CD4-positive, CD25-positive, alpha-beta regulatory T cell (primary cell): ENCODE measurements at regions not wholly inside any gene's neighbourhood (a gene's known extent, or its start where the extent isn't known, plus 50 kb on each side); places are given as distances from the start of the nearest gene placed in this dataset.
"Not testable (repeated sequence)": the region's sequence is repeated elsewhere in the genome, so short reads cannot be mapped to it uniquely, and the experiment has no call there.

Source experiments
- ATAC-seq, 2 donors: fragments of 150-1000 bp; cut with Tn5 transposase; one replicate each; pipeline ENCODE4 v1.10.0; 2021; ENCODE audit warnings: low read depth in 2 of 2, moderate number of reproducible peaks in 2 of 2, moderate library complexity in 1 of 2
- DNase-seq, 3 donors: peaks; one replicate each; pipeline versions ENCODE4 v3.0.0 to v3.0.0-alpha.2; 2012 to 2022; ENCODE audit warnings: mixed read lengths in 1 of 3
- H3K27ac ChIP-seq: one replicate; pipeline ENCODE4 v1.7.0; 2013; ENCODE audit warnings: mild to moderate bottlenecking, low read length; ENCODE audit not compliant: insufficient read depth, poor library complexity, severe bottlenecking
- H3K27me3 ChIP-seq: one replicate; pipeline ENCODE4 v1.7.0; 2013; ENCODE audit warnings: low read length; ENCODE audit not compliant: control insufficient read depth, insufficient read depth
- H3K36me3 ChIP-seq: one replicate; pipeline ENCODE4 v1.7.0; 2013; ENCODE audit warnings: mild to moderate bottlenecking, low read length, moderate library complexity; ENCODE audit not compliant: control insufficient read depth, insufficient read depth
- H3K4me1 ChIP-seq: 2 replicates; pipeline ENCODE4 v1.7.0; 2013; ENCODE audit warnings: mild to moderate bottlenecking, low read length; ENCODE audit not compliant: insufficient read depth, control insufficient read depth, poor library complexity, severe bottlenecking
- H3K4me3 ChIP-seq: one replicate; pipeline ENCODE4 v1.7.0; 2013; ENCODE audit warnings: low read depth, mild to moderate bottlenecking, low read length, moderate library complexity
- H3K9me3 ChIP-seq, 2 experiments: 1 replicate in 1 of 2; 2 replicates in 1 of 2; pipeline ENCODE4 v1.7.0; 2013; ENCODE audit warnings: low read length in 2 of 2, mild to moderate bottlenecking in 1 of 2, moderate library complexity in 1 of 2; ENCODE audit not compliant: control insufficient read depth in 2 of 2
- H3K27ac Mint-ChIP-seq, 3 donors: one replicate each; pipeline ENCODE4 v1.8.0; 2020 to 2022; ENCODE audit warnings: mild to moderate bottlenecking in 3 of 3, mixed read lengths in 3 of 3, moderate library complexity in 2 of 3
- H3K27me3 Mint-ChIP-seq: one replicate; pipeline ENCODE4 v1.8.0; 2022; ENCODE audit warnings: mild to moderate bottlenecking, mixed read lengths
- H3K36me3 Mint-ChIP-seq: one replicate; pipeline ENCODE4 v1.8.0; 2020; ENCODE audit warnings: mixed read lengths
- H3K4me1 Mint-ChIP-seq, 4 donors: one replicate each; pipeline ENCODE4 v1.8.0; 2020 to 2022; ENCODE audit warnings: mixed read lengths in 4 of 4, mild to moderate bottlenecking in 1 of 4
- H3K4me3 Mint-ChIP-seq, 4 donors: one replicate each; pipeline ENCODE4 v1.8.0; 2020 to 2022; ENCODE audit warnings: mild to moderate bottlenecking in 4 of 4, mixed read lengths in 4 of 4, moderate library complexity in 3 of 4
- H3K9me3 Mint-ChIP-seq, 7 donors: one replicate each; pipeline ENCODE4 v1.8.0; 2020 to 2022; ENCODE audit warnings: mixed read lengths in 7 of 7, mild to moderate bottlenecking in 3 of 7, moderate library complexity in 2 of 7

DNA sequence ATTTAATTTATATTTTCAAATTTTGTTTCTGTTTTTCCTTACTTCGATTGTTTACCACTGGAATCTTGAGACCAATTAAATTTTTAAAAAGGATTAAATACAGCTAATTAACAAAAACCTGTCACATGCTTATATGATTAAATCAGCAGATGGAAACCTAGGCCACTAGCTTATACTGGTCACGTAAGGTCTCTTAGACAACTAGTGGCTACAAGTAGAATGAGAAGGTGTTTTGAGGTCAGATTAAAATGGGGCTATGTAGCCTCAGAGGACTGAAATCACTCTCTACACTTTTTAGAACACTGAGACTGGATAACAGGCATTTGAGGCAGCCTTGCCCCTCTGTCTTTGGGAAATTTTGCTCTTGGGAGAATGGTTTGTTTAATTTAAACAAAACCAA is 246.5 kb upstream of the ONECUT1 start:
- Mint-ChIP-seq H3K4me3 (no peak overlapping the region), H3K27ac (no peak overlapping the region), H3K27me3 (no peaks in the 10 kb centered on the region), H3K9me3 (no peaks in the 10 kb centered on the region), H3K36me3 (no peaks in the 10 kb centered on the region), H3K4me1 (no peaks in the 10 kb centered on the region)
- Histone ChIP-seq H3K9me3 (no peaks in the 10 kb centered on the region), H3K36me3 (no peaks in the 10 kb centered on the region), H3K4me3 (no peak overlapping the region), H3K4me1 (no peaks in the 10 kb centered on the region), H3K27ac (no peak overlapping the region), H3K27me3 (peaks cover 2% of the 10 kb centered on the region)
- DNase-seq (no peak), ATAC-seq (no peak)

DNA sequence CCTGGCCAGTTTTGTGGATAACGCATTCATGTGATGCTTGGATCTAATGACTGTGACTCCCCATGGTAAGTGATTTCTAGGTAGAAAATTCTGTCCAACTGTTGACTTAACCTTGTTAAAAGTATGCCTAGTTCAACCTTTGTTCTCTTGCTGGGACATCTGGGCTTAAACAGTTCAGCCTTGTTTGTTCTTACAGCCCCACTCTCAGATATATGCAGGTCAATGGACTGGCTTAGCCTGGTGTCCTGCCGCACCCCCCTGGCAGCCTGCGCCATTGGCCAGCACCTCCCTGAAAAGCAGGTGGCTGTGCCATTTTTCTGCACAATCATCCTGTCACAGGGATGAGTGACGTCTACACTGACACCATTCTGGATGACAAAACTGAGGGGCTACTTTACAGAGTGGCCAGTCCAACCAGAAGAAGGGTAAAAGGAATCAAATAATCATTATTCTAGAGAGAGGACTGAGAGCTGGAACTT is 244.7 kb upstream of the ONECUT1 start:
- H3K4me3 ChIP-seq, result no peak overlapping the region
- no peak for DNase-seq
- H3K27ac ChIP-seq, result no peak overlapping the region
- no peaks in the 10 kb centered on the region for H3K27me3 Mint-ChIP-seq
- no peaks in the 10 kb centered on the region for H3K9me3 ChIP-seq
- H3K4me3 Mint-ChIP-seq, result no peak overlapping the region
- peaks cover 0 to 1% (median 0%) of the 10 kb centered on the region in 7 donors for H3K9me3 Mint-ChIP-seq
- H3K4me1 ChIP-seq, result no peaks in the 10 kb centered on the region
- H3K4me1 Mint-ChIP-seq, result no peaks in the 10 kb centered on the region
- no peak overlapping the region for H3K27ac Mint-ChIP-seq
- no peaks in the 10 kb centered on the region for H3K36me3 Mint-ChIP-seq
- ATAC-seq, result no peak
- no peaks in the 10 kb centered on the region for H3K36me3 ChIP-seq
- H3K27me3 ChIP-seq, result peaks cover 2% of the 10 kb centered on the region

DNA sequence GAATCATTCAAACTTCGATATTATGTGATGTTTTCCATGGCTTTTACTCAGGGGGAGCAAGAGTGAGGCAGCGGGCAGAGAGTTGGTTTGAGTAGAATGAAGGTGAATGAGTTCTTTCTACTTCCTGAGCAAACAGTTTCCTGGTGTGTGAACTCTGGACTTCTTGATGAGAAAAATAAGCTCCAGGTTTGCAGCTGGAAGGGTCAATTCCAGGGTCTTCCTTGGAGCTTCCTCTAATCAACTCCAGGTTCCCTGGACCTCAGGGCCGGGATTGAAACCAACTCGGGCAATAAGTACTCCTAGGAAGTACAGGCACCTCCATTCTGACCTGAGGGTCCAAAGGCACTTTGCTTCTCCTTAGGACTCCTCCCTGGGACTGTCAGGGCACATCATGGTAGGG is 243.6 kb upstream of the ONECUT1 start:
- H3K4me3 ChIP-seq, result no peak overlapping the region
- Mint-ChIP-seq H3K9me3 (peaks cover 0 to 1% (median 0%) of the 10 kb centered on the region in 7 donors), H3K4me3 (no peak overlapping the region), H3K27ac (no peak overlapping the region), H3K36me3 (no peaks in the 10 kb centered on the region), H3K4me1 (no peaks in the 10 kb centered on the region), H3K27me3 (no peaks in the 10 kb centered on the region)
- ATAC-seq (no peak), DNase-seq (no peak)
- no peak overlapping the region for H3K27ac ChIP-seq
- H3K9me3 ChIP-seq, result no peaks in the 10 kb centered on the region
- peaks cover 2% of the 10 kb centered on the region for H3K27me3 ChIP-seq
- no peaks in the 10 kb centered on the region for H3K36me3 ChIP-seq
- no peaks in the 10 kb centered on the region for H3K4me1 ChIP-seq

DNA sequence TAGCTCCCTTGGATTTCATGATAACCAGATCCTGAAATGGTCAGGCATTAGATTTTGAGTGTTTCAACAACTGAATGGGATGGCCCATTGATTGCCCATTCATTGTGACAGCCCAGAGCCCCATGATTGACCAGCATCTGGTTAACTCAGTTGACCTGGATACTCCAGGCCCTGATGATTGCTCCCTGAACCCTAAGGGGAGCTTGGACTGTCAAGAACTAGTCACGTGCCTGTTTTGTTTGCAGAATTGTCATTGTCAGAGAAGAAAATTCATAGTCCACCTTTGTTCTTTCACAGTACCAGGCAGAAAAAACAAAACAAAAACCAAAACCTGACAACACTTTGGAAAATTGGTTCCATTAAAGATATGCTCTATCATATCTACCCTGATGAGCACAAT is 241.3 kb upstream of the ONECUT1 start:
- H3K27ac Mint-ChIP-seq, result no peak overlapping the region
- no peaks in the 10 kb centered on the region for H3K36me3 ChIP-seq

DNA sequence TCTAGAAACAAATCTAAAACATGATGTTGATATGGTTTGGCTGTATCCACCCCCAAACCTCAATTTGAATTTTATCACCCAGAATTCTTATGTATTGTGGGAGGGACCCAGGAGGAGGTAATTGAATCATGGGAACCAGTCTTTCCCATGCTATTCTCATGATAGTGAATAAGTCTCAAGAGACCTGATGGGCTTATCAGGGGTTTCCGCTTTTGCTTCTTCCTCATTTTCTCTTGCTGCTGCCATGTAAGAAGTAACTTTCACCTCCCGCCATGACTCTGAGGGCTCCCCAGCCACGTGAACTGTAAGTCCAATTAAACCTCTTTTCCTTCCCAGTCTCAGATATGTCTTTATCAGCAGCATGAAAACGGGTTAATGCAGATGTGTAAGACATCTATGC is 232.7 kb upstream of the ONECUT1 start:
- Histone ChIP-seq H3K9me3 (no peaks in the 10 kb centered on the region), H3K36me3 (no peaks in the 10 kb centered on the region), H3K4me3 (no peak overlapping the region), H3K27me3 (peaks cover 2% of the 10 kb centered on the region), H3K27ac (no peak overlapping the region), H3K4me1 (no peaks in the 10 kb centered on the region)
- Mint-ChIP-seq H3K4me3 (no peak overlapping the region), H3K27me3 (no peaks in the 10 kb centered on the region), H3K27ac (no peak overlapping the region), H3K4me1 (no peaks in the 10 kb centered on the region), H3K36me3 (no peaks in the 10 kb centered on the region), H3K9me3 (peaks cover 3 to 10% (median 7%) of the 10 kb centered on the region in 7 donors)
- ATAC-seq, result no peak
- no peak for DNase-seq

More for the DNA sequence above, 241.3 kb upstream of the ONECUT1 start:
- DNase-seq (no peak), ATAC-seq (no peak)
- Histone ChIP-seq H3K4me3 (no peak overlapping the region), H3K4me1 (no peaks in the 10 kb centered on the region), H3K9me3 (no peaks in the 10 kb centered on the region), H3K27ac (no peak overlapping the region), H3K27me3 (no peaks in the 10 kb centered on the region)
- H3K27me3 Mint-ChIP-seq, result no peaks in the 10 kb centered on the region
- no peaks in the 10 kb centered on the region for H3K4me1 Mint-ChIP-seq
- no peak overlapping the region for H3K4me3 Mint-ChIP-seq
- H3K9me3 Mint-ChIP-seq, result peaks cover 0 to 4% (median 0%) of the 10 kb centered on the region in 7 donors
- no peaks in the 10 kb centered on the region for H3K36me3 Mint-ChIP-seq

DNA sequence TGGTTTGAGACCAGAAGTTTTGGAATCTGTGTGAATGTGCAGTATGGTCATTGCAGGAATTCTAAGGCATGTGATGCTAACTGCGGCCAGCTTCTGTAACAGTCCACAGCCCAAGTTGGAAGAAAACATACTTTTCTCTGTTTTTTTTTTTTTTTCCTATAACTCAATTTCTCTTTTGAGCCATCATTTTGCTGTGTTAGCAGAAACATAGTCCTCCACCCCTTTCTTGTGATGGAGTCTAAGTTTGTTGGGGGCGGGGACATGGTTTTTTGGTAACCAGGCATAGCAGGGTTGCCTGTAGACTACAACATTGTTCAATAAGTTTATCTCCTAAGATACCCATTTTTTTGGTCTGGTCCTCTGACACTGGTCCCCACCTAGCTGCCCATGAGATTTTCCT is 223.2 kb upstream of the ONECUT1 start:
- no peaks in the 10 kb centered on the region for H3K4me1 ChIP-seq
- Mint-ChIP-seq H3K36me3 (no peaks in the 10 kb centered on the region), H3K27ac (no peak overlapping the region), H3K9me3 (peaks cover 0 to 6% (median 2%) of the 10 kb centered on the region in 7 donors), H3K27me3 (no peaks in the 10 kb centered on the region), H3K4me1 (no peaks in the 10 kb centered on the region), H3K4me3 (no peak overlapping the region)
- DNase-seq (no peak), ATAC-seq (no peak)
- H3K27ac ChIP-seq, result no peak overlapping the region
- no peak overlapping the region for H3K4me3 ChIP-seq
- H3K36me3 ChIP-seq, result no peaks in the 10 kb centered on the region
- H3K9me3 ChIP-seq, result no peaks in the 10 kb centered on the region
- no peaks in the 10 kb centered on the region for H3K27me3 ChIP-seq

DNA sequence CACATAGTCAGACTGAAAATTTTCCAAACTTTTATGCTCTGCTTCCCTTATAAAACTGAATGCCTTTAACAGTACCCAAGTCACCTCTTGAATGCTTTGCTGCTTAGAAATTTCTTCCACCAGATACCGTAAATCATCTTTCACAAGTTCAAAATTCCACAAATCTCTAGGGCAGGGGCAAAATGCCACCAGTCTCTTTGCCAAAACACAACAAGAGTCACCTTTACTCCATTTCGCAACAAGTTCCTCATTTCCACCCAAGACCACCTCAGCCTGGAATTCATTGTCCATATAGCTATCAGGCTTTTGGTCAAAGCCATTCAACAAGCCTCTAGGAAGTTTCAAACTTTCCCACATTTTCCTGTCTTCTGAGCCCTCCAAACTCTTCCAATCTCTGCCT is 221.6 kb upstream of the ONECUT1 start:
- H3K36me3 Mint-ChIP-seq, H3K9me3 Mint-ChIP-seq, H3K27ac Mint-ChIP-seq, H3K27me3 Mint-ChIP-seq, H3K27ac ChIP-seq, H3K4me3 ChIP-seq, ATAC-seq, H3K4me1 ChIP-seq, H3K36me3 ChIP-seq, H3K27me3 ChIP-seq, H3K9me3 ChIP-seq, H3K4me3 Mint-ChIP-seq, H3K4me1 Mint-ChIP-seq, DNase-seq: not testable (repeated sequence)

DNA sequence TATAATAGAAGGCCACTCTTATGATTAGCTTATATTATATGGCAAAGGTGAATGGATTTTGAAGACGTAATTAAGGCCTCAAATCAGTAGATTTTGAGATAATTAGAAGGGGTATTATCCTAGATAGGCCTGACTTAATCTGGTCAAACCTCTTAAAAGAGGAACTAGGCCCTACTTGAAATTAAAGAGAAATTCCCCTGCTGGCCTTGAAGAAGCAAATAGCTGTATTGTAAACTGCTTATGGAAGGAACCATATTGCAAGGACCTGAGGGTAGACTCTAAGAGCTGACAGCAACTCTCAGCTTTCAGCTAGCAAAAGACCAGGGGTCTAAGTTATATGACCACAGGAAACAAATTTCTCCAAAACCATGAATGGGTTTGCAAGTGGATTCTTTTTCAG is 219.0 kb upstream of the ONECUT1 start:
- H3K36me3 Mint-ChIP-seq, result no peaks in the 10 kb centered on the region
- Histone ChIP-seq H3K36me3 (no peaks in the 10 kb centered on the region), H3K27ac (no peak overlapping the region), H3K4me3 (no peak overlapping the region), H3K27me3 (no peaks in the 10 kb centered on the region), H3K9me3 (no peaks in the 10 kb centered on the region), H3K4me1 (no peaks in the 10 kb centered on the region)
- no peak overlapping the region for H3K4me3 Mint-ChIP-seq
- H3K27ac Mint-ChIP-seq, result no peak overlapping the region
- DNase-seq (no peak), ATAC-seq (no peak)
- no peaks in the 10 kb centered on the region for H3K4me1 Mint-ChIP-seq
- H3K9me3 Mint-ChIP-seq, result peaks cover 0 to 7% (median 0%) of the 10 kb centered on the region in 7 donors
- no peaks in the 10 kb centered on the region for H3K27me3 Mint-ChIP-seq
